Epithelial cell of proximal tubule (primary cell): ENCODE measurements at regions not wholly inside any gene's neighbourhood (a gene's known extent, or its start where the extent isn't known, plus 50 kb on each side); places are given as distances from the start of the nearest gene placed in this dataset.

Experiments used
- DNase-seq: peaks from one replicate; pipeline ENCODE4 v3.0.0-alpha.2; 2011; ENCODE audit warnings: low read depth
- H3K4me3 ChIP-seq: 2 replicates; pipeline ENCODE4 v1.5.1; 2011; ENCODE audit warnings: low read depth, mild to moderate bottlenecking, low read length
- TF ChIP-seq, protein P1 (sequence below): conservative IDR thresholded peaks from 2 replicates; pipeline ENCODE4 v1.5.1; 2012; ENCODE audit warnings: low read depth, mild to moderate bottlenecking, low read length

GRCh38 chr2:22221006-22221405 is 1097.2 kb downstream of the TDRD15 start:
- TF ChIP-seq, protein P1, sequence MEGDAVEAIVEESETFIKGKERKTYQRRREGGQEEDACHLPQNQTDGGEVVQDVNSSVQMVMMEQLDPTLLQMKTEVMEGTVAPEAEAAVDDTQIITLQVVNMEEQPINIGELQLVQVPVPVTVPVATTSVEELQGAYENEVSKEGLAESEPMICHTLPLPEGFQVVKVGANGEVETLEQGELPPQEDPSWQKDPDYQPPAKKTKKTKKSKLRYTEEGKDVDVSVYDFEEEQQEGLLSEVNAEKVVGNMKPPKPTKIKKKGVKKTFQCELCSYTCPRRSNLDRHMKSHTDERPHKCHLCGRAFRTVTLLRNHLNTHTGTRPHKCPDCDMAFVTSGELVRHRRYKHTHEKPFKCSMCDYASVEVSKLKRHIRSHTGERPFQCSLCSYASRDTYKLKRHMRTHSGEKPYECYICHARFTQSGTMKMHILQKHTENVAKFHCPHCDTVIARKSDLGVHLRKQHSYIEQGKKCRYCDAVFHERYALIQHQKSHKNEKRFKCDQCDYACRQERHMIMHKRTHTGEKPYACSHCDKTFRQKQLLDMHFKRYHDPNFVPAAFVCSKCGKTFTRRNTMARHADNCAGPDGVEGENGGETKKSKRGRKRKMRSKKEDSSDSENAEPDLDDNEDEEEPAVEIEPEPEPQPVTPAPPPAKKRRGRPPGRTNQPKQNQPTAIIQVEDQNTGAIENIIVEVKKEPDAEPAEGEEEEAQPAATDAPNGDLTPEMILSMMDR = no peak
- no peak for DNase-seq
- H3K4me3 ChIP-seq = no peak overlapping the region

GRCh38 chr2:22238967-22239366 is 1115.2 kb downstream of the TDRD15 start:
- no peak overlapping the region for H3K4me3 ChIP-seq
- no peak for DNase-seq
- TF ChIP-seq, protein P1 = no peak

GRCh38 chr2:22247466-22247865 is 1123.7 kb downstream of the TDRD15 start:
- no peak for DNase-seq
- TF ChIP-seq, protein P1 = no peak
- no peak overlapping the region for H3K4me3 ChIP-seq

DNA sequence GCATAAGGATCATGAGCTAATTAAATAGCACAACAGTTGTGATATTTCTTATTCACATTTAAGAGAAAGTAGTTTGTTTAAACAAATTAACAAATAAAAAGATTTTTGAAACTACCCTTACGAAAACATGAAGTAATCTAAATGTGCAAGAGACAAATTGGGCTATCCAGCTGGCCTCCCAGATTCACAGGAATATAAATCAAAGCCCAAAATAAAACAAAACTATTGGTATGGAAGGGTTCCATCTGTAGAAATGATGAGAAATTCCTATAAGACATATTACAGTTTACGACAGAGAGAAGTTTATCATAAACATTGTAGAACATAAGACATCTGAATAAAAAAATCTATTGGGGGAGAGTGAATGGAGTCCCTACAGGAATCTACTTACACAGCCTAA is 1125.1 kb downstream of the TDRD15 start:
- no peak overlapping the region for H3K4me3 ChIP-seq
- TF ChIP-seq, protein P1 = no peak
- no peak for DNase-seq

- DNase-seq = no peak
- H3K4me3 ChIP-seq = no peak overlapping the region
- TF ChIP-seq, protein P1 = no peak
Observed at GRCh38 chr2:22253171-22253570, 1129.4 kb downstream of the TDRD15 start.

GRCh38 chr2:22261165-22261564 is 1123.8 kb upstream of the KLHL29 start:
- DNase-seq = no peak
- H3K4me3 ChIP-seq = no peak overlapping the region
- TF ChIP-seq, protein P1 = no peak

GRCh38 chr2:22270341-22270740 is 1114.6 kb upstream of the KLHL29 start:
- TF ChIP-seq, protein P1 = no peak
- no peak for DNase-seq
- H3K4me3 ChIP-seq = no peak overlapping the region
